ENCODE measurements at regions not wholly inside any gene's neighbourhood (a gene's known extent, or its start where the extent isn't known, plus 50 kb on each side); places are given as distances from the start of the nearest gene placed in this dataset.

DNA sequence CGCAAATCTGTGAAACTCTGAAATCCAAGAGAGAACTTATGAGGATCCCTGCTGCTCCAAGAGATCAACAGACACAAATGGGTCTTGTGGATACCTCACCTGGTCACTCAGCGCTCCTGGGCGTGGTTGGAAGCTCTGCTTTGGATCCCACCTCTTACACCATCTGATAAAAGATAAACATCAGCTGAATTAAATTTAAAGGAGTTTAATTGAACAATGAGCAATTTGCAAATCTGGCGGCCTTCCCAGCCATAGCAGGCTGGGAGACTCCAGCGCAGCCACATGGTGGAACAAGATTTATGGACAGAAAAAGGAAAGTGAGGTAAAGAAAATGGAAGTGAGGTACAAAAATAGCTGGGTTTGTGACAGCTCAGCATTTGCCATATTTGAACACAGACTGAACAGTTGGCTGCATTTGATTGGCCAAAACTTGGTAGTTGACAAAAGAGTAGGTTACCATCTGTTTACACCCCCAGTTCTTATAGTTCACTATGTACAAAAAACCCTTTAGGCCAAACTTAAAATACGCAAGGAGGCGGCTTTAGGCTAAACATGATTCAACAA is 437.3 kb upstream of the NDST3 start:
- TF ChIP-seq, protein P1, sequence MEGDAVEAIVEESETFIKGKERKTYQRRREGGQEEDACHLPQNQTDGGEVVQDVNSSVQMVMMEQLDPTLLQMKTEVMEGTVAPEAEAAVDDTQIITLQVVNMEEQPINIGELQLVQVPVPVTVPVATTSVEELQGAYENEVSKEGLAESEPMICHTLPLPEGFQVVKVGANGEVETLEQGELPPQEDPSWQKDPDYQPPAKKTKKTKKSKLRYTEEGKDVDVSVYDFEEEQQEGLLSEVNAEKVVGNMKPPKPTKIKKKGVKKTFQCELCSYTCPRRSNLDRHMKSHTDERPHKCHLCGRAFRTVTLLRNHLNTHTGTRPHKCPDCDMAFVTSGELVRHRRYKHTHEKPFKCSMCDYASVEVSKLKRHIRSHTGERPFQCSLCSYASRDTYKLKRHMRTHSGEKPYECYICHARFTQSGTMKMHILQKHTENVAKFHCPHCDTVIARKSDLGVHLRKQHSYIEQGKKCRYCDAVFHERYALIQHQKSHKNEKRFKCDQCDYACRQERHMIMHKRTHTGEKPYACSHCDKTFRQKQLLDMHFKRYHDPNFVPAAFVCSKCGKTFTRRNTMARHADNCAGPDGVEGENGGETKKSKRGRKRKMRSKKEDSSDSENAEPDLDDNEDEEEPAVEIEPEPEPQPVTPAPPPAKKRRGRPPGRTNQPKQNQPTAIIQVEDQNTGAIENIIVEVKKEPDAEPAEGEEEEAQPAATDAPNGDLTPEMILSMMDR (IDR thresholded peaks at IDR 0.05): no peak
- no peak for TF ChIP-seq EP300 (IDR thresholded peaks at IDR 0.05)
- TF ChIP-seq POLR2AphosphoS5 (IDR thresholded peaks at IDR 0.05): no peak
- TF ChIP-seq POLR2A (IDR thresholded peaks at IDR 0.05): no peak
